ENCODE measurements at regions not wholly inside any gene's neighbourhood (a gene's known extent, or its start where the extent isn't known, plus 50 kb on each side); places are given as distances from the start of the nearest gene placed in this dataset.
A peak's percentile ranks its signal among the peaks of the same experiment; 100 is the strongest.

- TF ChIP-seq CTCF (IDR thresholded peaks at IDR 0.05; ENCODE audit: unreplicated experiment): no peak
- Mint-ChIP-seq H3K9me3 (ENCODE audit: unreplicated experiment) (peaks cover 10% of the 10 kb centered on the region), H3K36me3 (ENCODE audit: insufficient read depth, unreplicated experiment) (no peaks in the 10 kb centered on the region), H3K4me1 (ENCODE audit: insufficient read depth, unreplicated experiment) (peaks cover 37% of the 10 kb centered on the region), H3K4me3 (ENCODE audit: unreplicated experiment) (no peak overlapping the region), H3K27me3 (ENCODE audit: insufficient read depth, unreplicated experiment) (no peaks in the 10 kb centered on the region), H3K27ac (ENCODE audit: low read depth, unreplicated experiment) (no peak overlapping the region)
- CTCF ChIA-PET: interaction anchor here (0.7 kb wide), 1 partner anchor 15 kb away, joined by 3 read pairs; no protein-coding TSS in a partner anchor
- BruUV-seq (replicated peaks): no TSS peak
- POLR2A ChIA-PET: no interaction called here
- intact Hi-C loops (cut with micrococcal nuclease): loop anchor here (2.0 kb wide), 3 partner anchors 77 to 765 kb away; no protein-coding TSS in a partner anchor
- DNase-seq (ENCODE audit: unreplicated experiment): peak; percentile 42
Measured at GRCh38 chr21:27571706-27572105, 604.8 kb upstream of the ADAMTS5 start.

GRCh38 chr21:27570306-27570868 is 603.5 kb upstream of the ADAMTS5 start:
- H3K9me3 Mint-ChIP-seq (ENCODE audit: unreplicated experiment): peaks cover 10% of the 10 kb centered on the region
- peak overlapping the region; percentile 85 for H3K27ac Mint-ChIP-seq (ENCODE audit: low read depth, unreplicated experiment)
- peaks cover 37% of the 10 kb centered on the region for H3K4me1 Mint-ChIP-seq (ENCODE audit: insufficient read depth, unreplicated experiment)
- DNase-seq (ENCODE audit: unreplicated experiment): peak; percentile 83
- no peaks in the 10 kb centered on the region for H3K36me3 Mint-ChIP-seq (ENCODE audit: insufficient read depth, unreplicated experiment)
- intact Hi-C loops (cut with micrococcal nuclease): loop anchor here (2.0 kb wide), 3 partner anchors 78 to 766 kb away; no protein-coding TSS in a partner anchor
- ChIA-PET CTCF (interaction anchor here (0.6 to 2.6 kb wide), 6 partner anchors 17 to 1175 kb away, joined by 3 to 14 read pairs (median 4); no protein-coding TSS in a partner anchor), POLR2A (interaction anchor here (0.6 to 0.7 kb wide), 2 partner anchors 124 to 125 kb away, joined by 3 read pairs; no protein-coding TSS in a partner anchor)
- TSS peak; percentile 42 for BruUV-seq (replicated peaks)
- H3K27me3 Mint-ChIP-seq (ENCODE audit: insufficient read depth, unreplicated experiment): no peaks in the 10 kb centered on the region
- no peak overlapping the region for H3K4me3 Mint-ChIP-seq (ENCODE audit: unreplicated experiment)
- TF ChIP-seq CTCF (IDR thresholded peaks at IDR 0.05; ENCODE audit: unreplicated experiment): no peak

- intact Hi-C loops (cut with micrococcal nuclease): loop anchor here (2.0 kb wide), 3 partner anchors 79 to 767 kb away; no protein-coding TSS in a partner anchor
- BruUV-seq (replicated peaks): TSS peak; percentile 84
- Mint-ChIP-seq H3K9me3 (ENCODE audit: unreplicated experiment) (peaks cover 10% of the 10 kb centered on the region), H3K36me3 (ENCODE audit: insufficient read depth, unreplicated experiment) (no peaks in the 10 kb centered on the region), H3K27me3 (ENCODE audit: insufficient read depth, unreplicated experiment) (no peaks in the 10 kb centered on the region), H3K4me3 (ENCODE audit: unreplicated experiment) (no peak overlapping the region), H3K4me1 (ENCODE audit: insufficient read depth, unreplicated experiment) (peaks cover 37% of the 10 kb centered on the region), H3K27ac (ENCODE audit: low read depth, unreplicated experiment) (peak overlapping the region; percentile 85)
- TF ChIP-seq CTCF (IDR thresholded peaks at IDR 0.05; ENCODE audit: unreplicated experiment): no peak
- POLR2A ChIA-PET: interaction anchor here (0.6 to 0.7 kb wide), 2 partner anchors 126 to 130 kb away, joined by 3 read pairs; no protein-coding TSS in a partner anchor
- no peak for DNase-seq (ENCODE audit: unreplicated experiment)
- CTCF ChIA-PET: interaction anchor here (0.7 to 2.6 kb wide), 5 partner anchors 130 to 1176 kb away, joined by 3 to 14 read pairs (median 4); no protein-coding TSS in a partner anchor
Measured at GRCh38 chr21:27569831-27570230, 602.9 kb upstream of the ADAMTS5 start.

GRCh38 chr21:27569091-27569490 is 602.2 kb upstream of the ADAMTS5 start:
- intact Hi-C loops (cut with micrococcal nuclease): no loop called here
- CTCF ChIA-PET: interaction anchor here (0.7 to 2.6 kb wide), 6 partner anchors 10 to 1176 kb away, joined by 3 to 14 read pairs (median 4); no protein-coding TSS in a partner anchor
- Mint-ChIP-seq H3K4me1 (ENCODE audit: insufficient read depth, unreplicated experiment) (peaks cover 37% of the 10 kb centered on the region), H3K36me3 (ENCODE audit: insufficient read depth, unreplicated experiment) (no peaks in the 10 kb centered on the region), H3K27me3 (ENCODE audit: insufficient read depth, unreplicated experiment) (no peaks in the 10 kb centered on the region), H3K9me3 (ENCODE audit: unreplicated experiment) (peaks cover 8% of the 10 kb centered on the region), H3K27ac (ENCODE audit: low read depth, unreplicated experiment) (peak overlapping the region; percentile 85), H3K4me3 (ENCODE audit: unreplicated experiment) (no peak overlapping the region)
- BruUV-seq (replicated peaks): no TSS peak
- DNase-seq (ENCODE audit: unreplicated experiment): no peak
- POLR2A ChIA-PET: no interaction called here
- no peak for TF ChIP-seq CTCF (IDR thresholded peaks at IDR 0.05; ENCODE audit: unreplicated experiment)

Measured in MCF 10A (cell line).